GM19468 (cell line): ENCODE measurements at regions not wholly inside any gene's neighbourhood (a gene's known extent, or its start where the extent isn't known, plus 50 kb on each side); places are given as distances from the start of the nearest gene placed in this dataset.
"Not testable (repeated sequence)": the region's sequence is repeated elsewhere in the genome, so short reads cannot be mapped to it uniquely, and the experiment has no call there.

ENCODE experiments used
- ATAC-seq: cut with Tn5 transposase; IDR thresholded peaks from one replicate; pipeline ENCODE4 v1.9.1; 2021; ENCODE audit warnings: mild to moderate bottlenecking, moderate library complexity, moderate number of reproducible peaks; ENCODE audit not compliant: unreplicated experiment; ENCODE audit errors: extremely low read depth

DNA sequence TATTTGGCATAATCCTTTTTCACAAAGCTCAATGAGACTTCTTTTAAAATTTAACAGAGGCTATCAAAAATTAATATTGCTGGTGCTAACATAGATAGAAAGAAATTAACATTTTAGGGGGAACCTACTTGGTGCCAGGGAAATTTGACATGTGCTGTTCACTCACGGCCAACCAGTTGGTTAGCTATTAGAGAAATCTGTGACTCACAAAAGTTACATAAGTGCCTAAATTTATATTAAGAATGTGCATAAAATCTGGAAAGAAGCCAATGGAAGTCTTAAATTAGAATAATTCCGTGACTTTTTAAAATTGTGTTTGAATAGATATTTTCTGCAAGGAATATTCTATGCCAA, 184.3 kb upstream of the MAP2 start:
- no peak for ATAC-seq

DNA sequence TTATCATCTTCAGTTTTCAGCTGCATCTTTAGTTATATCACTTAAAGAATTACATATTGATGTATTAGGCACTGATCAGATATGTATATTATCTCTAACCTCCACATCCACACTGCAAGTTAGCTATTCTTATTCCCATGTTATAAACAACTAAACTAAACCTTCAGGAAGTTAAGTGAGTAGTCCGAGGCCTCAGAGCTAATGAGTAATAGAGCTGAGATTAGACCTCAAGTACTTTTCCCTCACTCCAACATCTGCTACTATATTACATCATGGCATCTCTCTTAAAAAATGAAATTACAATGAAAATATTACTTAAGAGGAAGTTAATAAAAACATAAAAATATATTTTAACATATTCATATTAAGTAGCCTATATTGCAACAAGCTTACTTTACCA, 183.6 kb upstream of the MAP2 start:
- no peak for ATAC-seq

DNA sequence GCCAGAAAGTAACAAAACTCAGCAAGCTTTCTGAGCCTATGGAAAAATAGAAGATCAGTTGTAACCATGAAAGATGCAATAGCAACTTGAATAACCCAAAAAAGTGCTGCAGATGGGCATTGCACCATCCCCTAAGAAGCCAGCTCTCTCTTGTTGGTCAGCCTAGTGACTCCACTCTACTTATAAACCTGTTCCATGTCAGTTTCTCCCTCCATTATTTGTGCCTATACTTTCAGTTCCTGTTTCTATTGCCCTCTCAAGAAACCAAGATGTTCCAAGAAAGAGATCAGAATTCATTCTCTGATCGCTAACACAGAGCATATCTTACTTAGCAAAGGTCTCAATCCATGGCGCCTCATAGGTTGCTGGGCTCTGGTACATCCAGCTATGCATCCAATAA, 170.3 kb upstream of the MAP2 start:
- ATAC-seq = no peak

DNA sequence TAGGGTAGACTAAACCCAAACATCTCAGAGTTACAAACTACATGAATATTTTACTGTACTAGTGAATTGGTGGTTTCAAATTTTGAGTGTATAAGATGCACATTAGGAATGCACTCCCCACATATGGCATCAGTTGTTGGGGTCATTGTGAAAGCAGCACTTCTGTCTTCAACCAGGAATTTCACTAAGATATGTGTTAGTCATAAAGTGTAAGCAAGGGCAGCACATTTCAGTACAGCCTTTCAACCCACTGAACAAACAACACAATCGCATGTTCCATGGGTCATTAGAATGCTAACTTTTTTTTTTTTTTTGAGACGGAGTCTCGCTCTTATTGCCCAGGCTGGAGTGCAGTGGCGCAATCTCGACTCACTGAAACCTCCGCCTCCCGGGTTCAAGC, 164.1 kb upstream of the MAP2 start:
- ATAC-seq = no peak

DNA sequence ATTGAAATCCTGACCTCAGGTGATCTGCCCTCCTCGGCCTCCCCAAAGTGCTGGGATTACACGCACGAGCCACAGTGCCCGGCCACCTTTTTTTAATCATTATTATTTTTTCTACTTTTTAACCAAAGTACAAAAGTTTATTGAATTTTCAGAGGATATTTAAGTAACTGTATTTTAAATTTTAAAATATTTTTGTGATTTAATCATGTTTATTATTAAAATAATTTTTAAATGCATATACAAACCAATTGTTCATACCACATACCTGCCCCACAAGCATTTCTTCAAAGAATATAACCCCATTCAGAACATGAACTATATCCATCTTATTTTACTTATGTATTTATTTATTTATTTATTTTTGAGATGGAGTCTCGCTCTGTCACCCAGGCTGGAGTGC, 163.6 kb upstream of the MAP2 start:
- ATAC-seq = no peak

DNA sequence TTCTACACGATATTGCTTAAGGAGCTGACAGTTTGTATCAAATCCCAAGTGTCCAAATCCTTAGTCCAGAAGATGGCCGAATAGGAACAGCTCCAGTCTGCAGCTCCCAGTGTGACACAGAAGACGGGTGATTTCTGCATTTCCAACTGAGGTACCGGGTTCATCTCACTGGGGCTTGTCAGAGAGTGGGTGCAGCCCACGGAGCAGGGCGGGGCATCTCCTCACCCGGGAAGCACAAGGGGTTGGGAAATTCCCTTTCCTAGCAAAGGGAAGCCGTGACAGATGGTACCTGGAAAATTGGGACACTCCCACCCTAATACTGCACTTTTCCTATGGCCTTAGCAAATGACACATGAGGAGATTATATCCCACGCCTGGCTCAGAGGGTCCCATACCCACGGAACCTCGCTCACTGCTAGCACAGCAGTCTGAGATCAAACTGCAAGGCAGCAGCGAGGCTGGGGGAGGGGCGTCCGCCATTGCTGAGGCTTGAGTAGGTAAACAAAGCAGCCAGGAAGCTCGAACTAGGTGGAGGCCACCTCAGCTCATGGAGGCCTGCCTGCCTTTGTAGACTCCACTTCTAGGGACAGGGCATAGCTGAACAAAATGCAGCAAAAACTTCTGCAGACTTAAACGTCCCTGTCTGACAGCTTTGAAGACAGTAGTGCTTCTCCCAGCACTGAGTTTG, 162.3 kb upstream of the MAP2 start:
- ATAC-seq = not testable (repeated sequence)

DNA sequence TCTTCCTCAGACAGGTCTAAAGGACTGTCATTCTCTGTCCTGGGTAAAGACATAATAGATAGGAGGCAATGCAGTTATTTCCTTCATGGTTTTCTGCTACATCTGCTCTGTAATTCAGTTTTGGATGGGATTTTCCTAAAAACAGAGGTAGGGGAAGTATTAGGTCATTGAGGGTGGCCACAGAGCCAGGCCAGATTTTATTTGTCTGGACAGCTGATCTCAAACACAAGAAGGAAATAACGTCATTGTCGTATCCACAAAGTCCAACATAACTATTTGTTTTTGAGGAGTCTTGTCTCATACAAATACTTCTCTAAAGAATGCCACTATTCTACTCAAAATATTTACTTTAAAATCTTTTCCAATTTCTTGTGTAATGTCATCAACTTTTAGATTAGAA, 154.8 kb upstream of the MAP2 start:
- no peak for ATAC-seq

DNA sequence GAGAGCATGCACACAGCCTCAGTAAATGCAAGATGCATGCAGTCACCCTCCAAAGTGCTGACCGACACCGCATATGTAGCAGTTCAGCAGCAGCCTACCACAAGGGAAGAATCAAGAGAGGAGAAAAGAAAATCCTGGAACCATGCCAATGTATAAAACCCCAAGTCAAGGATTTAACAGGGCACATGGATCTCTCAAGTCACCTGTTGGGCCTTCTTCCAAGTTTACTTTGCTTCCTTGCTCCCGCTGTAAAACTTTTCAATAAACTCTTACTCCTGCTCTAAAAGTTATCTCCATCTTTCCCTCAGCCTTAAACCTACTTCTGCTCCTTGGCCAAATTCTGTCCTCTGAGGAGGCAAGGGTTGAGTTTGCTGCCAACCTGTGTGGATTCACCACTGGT, 147.8 kb upstream of the MAP2 start:
- no peak for ATAC-seq

DNA sequence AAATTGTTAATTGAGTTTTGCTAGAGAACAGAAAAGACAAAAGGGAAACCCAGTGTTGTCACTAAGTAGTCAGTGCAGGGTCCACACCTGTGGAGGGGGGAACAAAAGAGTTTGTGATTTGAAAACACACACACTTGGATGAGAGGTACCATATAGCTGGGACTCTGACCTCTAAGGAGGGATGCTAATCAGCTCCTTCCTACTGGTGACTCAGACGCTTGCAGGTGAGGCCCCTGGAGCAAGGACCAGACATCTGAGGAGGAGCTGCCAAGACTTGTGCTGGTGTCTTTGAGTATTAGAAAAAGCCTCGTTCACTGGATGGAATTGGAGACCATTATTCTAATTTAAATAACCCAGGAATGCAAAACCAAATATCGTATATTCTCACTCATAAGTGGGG, 146.4 kb upstream of the MAP2 start:
- no peak for ATAC-seq

DNA sequence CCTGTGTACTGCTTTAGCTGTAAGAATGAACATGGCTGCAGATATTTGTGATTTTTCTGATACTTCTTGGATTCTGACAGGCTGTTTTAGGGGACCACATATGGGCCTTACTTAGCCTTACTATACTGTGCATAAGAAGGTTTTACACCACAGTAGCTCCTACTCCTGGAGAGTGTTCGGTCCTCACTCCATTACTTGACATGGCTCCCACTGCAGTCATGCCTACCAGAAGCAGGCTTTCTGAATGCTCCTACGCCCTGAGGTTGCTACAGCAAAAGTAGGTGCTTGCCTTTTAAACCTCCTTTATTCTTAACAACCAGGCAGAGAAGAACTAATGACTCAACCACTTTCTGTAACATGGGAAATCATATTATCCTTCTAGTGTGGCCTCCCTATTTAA, 125.2 kb upstream of the MAP2 start:
- no peak for ATAC-seq

DNA sequence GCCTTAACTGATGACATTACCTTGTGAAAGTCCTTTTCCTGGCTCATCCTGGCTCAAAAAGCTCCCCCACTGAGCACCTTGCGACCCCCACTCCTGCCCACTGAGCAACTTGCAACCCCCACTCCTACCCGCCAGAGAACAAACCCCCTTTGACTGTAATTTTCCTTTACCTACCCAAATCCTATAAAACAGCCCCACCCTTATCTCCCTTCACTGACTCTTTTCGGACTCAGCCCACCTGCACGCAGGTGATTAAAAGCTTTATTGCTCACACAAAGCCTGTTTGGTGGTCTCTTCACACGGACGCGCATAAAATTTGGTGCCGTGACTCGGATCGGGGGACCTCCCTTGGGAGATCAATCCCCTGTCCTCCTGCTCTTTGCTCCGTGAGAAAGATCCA, 124.4 kb upstream of the MAP2 start:
- ATAC-seq = not testable (repeated sequence)

DNA sequence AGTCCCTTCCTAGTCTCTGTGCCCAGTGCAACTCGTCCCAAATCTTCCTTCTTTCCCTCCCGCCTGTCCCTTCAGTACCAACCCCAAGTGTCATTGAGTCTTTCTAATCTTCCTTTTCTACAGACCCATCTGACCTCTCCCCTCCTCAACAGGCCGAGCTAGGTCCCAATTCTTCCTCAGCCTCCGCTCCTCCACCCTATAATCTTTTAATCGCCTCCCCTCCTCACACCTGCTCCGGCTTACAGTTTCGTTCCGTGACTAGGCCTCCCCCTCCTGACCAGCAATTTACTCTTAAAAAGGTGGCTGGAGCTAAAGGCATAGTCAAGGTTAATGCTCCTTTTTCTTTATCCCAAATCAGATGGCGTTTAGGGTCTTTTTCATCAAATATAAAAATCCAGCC, 123.1 kb upstream of the MAP2 start:
- not testable (repeated sequence) for ATAC-seq

DNA sequence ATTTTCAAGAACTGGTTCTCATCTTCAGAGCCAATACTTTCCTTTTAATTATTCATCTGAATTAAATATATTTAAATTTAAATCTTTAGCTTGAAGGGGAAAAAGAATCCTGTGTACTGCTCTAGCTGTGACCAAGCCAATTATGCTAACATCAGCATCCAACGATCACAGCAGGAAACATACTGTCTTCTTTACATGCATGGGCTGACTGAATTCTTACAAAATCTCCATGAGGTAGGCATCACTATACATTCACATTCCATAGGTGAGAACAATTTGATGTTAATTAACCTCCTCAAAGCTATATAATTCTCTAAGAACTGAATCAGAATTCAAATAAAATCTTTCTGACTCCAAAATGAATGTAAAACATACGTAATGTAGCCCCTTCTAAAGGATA, 118.8 kb upstream of the MAP2 start:
- no peak for ATAC-seq

DNA sequence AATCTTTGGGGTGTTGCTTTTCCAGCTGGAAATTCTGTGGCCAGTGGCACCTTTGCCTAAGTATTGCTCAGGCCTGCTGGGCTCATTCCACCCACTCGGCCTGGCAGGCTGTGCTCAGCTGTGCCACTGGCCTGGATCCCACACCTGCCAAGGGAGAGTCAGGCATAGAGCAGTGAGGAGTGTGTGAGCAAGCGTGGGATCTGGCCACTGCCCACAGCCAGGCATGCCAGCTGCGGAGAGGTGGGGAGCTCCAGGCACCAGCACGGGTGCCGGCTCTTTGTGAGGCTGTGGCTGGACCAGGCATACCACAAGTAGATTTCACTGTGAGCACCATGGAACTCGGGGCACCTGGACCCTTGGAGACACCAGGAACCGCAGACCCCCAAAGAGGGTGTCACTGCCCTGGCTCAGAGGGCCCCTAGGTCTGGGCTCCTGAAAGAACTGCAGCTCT, 118.1 kb upstream of the MAP2 start:
- ATAC-seq = no peak

DNA sequence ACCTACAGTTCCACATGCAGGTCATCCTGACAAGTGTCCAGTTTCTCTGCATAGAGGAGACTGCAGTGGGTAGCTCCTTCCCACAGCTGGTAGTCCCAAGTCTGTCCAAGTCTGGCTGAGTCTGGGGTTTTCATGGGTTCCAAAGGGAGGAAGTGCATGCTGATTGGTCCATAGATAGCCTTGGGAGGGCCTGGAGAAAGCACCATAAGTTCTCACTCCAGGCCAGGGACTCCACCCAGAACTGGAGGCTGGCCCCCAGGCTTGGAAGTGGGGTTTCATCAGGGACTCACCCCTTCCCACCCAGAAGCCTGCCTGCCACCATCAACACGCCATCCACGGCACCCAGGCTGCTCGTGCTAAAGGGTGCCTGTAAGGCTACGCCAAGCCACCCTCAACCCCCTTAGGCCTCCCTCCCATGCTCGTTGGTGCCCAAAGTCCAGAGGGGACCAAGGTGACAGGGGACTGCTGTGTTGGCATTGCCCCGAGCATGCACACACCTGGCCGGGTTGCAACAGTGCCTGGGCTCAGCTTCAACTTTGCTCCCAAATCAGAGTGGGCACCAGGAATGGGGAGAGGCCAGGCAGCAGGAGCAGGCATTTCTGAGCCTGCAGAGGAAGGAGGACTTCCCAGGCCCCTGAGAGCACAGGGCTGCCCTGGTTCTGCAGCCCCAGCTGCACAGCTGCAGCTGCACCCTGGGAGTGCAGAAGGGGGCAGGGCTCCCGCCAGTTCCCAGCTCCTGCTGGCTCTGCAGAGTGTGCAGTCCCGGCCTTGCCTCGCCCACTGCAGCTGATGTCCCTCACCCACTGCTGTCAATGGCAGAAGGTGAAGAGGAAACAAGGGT, 116.5 kb upstream of the MAP2 start:
- no peak for ATAC-seq

DNA sequence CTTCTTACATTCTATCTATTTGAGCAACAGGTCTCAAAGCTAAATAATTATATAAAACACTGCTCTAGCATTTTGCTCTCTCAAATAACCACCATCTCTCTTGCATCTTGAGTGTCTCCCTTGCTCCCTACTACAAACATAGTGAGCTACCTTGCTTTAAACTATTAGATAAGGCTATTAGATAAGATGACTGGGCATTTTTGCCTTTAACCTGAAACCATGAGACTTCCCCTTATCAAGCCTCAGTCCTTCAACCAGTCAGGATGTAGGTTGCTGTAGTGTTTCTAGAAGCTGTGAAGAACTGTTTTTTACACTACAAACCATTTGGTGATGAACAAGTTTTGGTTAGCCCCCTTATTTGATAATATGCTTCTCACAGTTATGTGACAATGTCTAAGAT, 115.4 kb upstream of the MAP2 start:
- no peak for ATAC-seq

DNA sequence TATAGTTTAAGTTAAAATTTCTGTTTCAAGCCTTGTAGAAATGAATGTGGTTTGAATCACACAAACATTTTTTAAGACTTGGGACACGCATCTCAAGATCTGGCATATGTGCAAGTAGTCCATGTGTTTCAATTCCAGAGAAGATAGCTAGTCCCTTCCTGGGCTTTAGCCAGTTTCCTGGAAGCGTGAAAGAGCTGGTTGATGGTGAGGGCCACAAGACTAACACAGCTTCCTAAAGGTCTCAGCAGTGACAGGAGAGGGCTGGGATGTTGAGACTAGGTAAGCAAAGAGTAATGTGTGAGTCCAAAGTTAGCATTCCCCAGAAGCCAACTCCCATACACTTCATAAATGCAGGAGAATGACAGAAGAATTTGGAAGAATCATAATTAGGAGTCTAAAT, 111.9 kb upstream of the MAP2 start:
- no peak for ATAC-seq

DNA sequence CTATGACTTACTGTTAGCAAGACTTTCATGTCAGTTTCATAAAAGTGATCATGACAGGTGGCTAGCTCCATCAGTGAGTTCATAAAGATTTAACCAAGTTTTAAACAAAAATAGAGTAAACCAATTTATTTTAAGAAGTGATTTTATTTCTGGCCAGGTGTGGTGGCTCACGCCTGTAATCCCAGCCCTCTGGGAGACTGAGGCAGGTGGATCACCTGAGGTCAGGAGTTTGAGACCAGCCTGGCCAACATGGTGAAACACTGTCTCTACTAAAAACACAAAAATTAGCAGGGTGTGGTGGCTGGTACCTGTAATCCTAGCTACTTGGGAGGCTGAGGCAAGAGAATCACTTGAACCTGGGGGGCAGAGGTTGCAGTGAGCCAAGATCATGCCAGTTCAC, 111.4 kb upstream of the MAP2 start:
- not testable (repeated sequence) for ATAC-seq

DNA sequence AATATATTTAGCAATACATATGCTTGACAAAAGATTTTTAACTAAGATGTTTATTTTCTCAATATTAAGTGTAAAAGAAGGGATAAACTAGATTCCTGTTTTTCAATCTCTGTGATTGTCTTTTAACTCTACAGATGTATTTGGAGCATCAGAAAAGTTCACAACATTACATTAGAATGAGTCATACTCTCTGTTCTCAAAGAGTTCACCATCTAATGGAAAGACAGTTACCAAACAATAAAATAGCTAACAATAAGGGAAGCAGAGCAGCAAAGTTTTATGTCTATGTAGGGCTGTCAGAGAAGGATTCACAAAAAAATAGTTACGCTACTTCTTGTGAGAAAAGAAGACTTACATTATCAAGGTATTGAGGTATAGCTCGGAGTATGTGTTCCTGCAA, 109.2 kb upstream of the MAP2 start:
- no peak for ATAC-seq

DNA sequence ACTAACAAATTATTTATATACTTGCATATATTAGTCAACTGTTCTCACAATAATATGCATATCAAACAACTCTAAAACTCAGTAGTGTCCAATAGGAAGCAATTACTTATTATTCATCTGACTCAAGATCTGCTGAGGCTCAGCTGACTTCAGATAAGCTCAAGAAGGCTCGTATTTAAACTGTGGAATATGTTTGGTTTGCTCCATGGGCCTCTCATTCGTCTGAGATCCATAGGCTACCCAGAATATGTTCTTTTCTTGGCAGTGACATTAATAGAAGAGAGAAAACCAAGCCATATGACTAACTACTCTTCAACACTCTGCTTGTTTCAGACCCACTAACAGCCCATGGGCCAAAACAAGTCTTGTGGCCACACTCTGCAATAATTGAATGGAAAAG, 107.7 kb upstream of the MAP2 start:
- ATAC-seq = no peak

DNA sequence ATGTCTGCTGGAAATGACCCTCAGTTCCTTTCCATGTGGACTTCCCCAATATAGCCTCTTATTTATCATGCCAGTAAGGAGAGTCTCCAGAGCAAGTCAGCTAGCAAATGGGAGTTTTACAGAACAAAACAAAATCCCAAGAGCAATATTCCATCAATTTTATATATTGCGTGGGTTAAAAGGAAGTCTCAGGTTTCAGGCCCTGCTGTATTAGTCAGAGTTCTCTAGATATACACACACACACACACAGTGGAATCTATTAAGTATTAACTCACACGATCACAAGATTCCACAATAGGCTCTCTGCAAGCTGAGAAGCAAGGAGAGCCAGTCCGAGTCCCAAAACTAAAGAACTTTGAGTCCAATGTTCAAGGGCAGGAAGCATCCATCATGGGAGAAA, 102.8 kb upstream of the MAP2 start:
- no peak for ATAC-seq

DNA sequence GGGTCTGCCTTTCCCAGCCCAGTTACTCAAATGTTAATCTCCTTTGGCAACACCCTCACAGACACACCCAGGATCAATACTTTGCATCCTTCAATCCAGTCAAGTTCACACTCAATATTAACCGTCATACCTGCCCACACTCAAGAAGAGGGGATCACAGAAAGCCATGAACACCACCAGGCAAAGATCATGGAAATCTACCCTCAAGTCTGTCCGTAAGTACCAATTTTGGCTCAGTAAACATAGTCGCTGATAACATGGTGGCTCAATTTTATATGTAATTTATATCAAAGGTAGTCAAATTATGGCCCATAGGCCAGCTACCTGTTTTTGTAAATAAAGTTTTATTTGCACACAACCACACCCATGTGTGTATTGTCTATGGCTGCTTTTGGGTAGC, 102.3 kb upstream of the MAP2 start:
- no peak for ATAC-seq
